Globus pallidus (tissue), 1 donor: ENCODE measurements at regions not wholly inside any gene's neighbourhood (a gene's known extent, or its start where the extent isn't known, plus 50 kb on each side); places are given as distances from the start of the nearest gene placed in this dataset.

ENCODE experiments used
- DNase-seq: peaks from one replicate; pipeline ENCODE4 v3.0.0-alpha.2; 2015; ENCODE audit warnings: low spot score

DNA sequence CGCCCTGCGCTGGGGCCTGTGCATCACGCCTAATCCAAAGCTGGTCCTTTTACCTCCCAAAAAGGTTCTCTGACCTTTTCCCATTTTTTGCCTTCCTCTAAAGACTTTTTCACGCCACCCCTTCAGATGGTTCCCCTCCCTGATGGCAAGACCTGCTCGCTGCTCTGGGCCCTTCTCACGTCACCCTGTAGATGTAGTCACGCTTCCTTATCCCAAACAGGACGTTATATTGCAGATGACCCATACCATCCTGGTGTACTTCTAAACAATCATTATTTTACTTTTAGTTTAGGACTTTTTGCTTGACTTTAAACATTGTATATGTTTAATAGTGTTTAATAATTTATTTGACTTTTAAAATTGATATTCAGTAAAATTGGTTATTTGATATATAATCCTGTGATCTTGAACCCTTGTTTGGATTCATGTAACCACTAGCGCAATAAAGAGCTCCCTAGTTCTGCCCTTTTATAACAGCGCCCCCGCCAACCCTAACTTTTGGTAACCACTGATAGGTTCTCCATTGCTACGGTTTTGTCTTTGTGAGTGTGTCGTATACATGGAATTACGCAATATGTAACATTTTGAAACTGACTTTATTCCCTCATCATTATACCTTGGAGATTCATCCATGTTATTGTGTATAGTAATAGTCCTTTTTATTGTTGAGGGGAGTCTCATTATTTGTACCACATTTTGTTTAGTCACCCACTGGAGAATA, 159.0 kb upstream of the CHRNA7 start:
- no peak for DNase-seq

DNA sequence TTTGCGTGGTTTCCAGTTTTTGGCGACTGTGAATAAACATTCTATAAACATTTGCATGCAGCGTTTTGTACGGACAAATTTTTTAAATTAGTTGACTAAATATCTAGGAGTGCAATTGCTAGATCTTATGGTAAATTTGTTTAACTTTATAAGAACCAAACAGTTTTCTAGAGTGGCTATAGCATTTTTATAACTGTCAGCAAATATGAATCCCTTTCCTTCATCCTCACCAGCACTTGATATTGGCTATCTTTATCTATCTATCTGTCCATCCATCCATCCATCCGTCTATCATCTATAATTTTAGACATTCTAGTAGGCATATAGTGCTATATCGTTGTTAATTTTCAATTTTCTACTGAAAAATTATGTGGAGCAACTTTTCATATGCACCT, 158.4 kb upstream of the CHRNA7 start:
- no peak for DNase-seq

DNA sequence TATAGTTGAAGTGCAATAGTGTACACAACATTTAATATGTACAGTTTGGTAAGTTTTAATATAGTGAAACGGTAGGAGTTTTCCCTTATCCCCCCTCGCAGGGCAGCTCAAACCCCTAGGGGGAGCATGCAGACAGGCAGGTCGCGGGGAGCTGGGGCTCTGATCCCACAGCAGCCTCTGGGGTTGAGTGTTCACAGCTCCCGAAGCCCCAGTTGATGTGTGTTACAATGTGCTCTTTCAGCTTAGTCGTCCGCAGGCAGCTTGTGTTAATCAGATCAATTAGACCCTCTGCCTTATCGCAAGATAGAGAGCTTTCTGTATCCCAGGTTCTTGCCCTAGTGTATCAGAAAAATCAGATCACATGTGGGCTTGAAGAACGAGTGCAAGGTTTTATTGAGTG, 143.1 kb upstream of the CHRNA7 start:
- no peak for DNase-seq

DNA sequence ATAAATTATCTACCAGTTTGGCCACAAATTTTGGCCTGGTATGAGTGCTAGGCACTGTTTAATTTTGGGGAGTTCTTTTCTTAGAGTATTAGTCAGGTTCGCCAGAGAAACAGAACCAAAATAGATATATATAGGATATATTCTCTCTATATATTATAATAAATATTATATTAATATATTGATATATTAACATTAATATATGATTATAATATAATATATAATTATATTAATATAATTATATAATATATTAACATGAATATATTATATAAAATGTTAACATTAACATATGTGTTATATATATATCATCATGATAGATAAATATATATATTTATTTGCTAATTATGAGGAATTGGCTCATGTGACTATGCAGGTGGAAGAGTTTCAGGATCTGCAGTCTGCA, 137.8 kb upstream of the CHRNA7 start:
- DNase-seq: no peak

DNA sequence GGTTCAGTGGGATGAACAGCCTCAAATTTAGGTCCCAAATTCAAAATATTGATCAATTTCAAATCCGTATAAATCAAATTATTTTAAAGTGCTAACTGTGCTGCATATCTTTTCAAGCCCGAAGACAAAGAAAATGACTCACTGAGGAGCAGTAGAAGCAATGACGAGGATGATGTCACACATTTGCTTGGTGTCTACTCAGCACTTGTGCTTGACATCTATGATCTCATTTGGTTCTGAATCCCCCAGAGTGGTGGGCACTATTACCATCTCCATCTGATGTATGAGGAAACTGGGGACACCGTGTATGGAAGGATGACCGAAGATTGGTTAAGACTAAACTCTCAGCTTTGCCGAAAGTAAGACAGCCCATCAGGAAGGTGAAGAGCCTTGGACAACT, 136.5 kb upstream of the CHRNA7 start:
- DNase-seq: no peak

DNA sequence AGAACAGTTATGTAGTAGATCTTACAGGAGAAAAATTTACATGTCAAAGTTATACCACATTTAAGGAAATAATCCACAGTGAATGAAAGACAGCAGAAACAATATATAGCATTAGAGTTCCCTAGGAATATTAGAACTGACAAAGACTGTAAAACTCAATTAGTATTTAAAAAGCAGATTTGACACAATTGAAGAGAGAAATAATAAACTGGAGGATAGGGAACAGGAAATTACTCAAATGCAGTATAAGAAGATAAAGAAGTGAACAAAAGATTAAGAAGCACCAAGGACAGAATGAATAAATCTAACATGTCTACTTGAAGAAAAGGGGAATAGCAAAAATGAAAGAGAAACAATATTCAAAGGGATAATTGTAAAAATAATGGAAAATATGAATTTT, 132.6 kb upstream of the CHRNA7 start:
- DNase-seq: no peak

DNA sequence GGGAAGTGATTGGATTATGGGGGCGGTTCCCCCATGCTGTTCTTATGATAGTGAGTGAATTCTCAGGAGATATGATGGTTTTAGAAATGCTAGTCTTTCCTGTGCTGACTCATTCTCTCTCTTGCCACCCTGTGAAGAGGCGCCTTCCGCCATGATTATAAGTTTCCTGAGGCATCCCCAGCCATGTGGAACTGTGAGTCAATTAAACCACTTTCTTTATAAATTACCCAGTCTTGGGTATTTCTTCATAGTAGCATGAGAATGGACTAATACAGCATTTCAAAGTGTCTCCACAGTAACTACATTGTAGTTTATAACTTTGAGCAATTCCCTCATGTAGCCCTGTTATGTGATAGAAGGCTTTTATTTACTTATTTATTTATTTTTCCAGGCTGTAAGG, 128.8 kb upstream of the CHRNA7 start:
- DNase-seq: no peak

DNA sequence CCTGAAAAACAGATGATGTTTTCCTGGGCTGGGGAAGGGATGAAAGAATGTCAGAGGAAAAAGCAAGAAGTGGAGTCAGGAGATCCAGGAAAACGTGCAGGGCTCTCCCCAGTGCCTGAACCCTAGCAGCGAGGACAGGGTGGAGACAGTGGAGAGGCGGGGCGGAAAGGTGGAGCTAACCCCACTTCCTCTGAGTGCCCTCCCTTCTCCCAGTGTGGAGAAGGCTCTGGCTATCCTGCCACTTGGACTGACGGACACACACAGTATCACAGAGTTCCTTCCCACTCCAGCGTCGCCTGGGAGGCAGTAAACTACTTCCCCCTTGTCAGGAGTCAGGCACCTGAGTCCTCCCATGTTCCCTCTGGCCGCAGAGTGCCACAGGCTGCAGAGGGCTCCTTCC, 125.3 kb upstream of the CHRNA7 start:
- no peak for DNase-seq

DNA sequence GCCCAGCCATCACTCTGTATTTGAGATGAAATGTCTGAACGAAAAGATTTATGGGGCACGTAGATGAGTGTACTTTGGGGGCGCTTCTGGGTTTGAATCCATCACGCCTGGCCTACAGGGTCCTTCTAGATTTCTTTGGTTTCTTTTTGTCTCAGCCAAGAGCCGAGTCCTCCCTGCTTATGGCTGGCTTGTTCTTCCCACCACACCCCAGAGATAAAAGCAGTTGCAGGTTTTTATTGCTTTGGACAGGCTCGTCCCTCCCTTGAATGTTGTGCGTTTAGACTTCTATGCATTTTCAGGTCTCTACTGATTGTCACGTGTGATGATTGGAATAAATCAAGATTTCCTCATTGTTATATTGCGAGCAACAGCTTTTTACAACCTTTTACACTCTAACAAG, 104.8 kb upstream of the CHRNA7 start:
- DNase-seq: no peak

DNA sequence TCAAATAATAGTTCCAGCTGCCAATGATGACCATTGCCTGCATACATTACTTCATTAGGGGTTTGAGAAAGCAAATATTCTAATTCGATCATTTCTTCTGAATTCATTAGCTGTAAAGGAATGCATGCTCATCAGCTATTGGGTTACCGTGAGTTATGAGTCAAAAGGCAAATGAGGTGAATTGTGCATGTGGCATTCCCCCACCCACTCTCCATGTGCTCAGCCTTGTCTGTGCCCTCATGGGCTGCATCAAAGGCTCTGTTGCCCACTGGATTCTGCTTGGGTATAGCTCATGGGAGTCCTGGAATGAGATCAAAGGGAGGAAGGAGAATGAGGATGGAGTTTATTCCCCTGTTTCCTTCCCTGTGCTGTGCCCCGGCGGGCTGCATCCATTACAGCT, 99.3 kb upstream of the CHRNA7 start:
- DNase-seq: no peak

DNA sequence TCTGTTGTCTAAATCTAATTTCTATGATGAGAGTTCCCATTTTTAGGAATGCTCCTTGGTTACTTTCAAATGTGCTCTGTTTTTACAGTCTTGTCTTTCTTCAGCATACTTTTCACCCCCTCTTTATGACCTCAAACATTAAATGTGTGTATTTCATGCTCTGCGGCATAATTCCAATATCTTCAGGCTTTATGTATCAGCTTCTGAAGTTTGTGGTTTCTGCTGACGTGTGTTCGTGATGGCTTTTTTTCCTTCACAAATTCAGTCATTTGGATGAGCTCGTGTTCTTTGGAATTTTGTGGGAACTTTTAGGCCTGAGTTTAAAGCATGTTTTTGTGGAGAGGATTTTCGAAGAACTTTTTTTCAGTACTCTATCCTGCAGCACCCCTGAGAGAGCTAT, 97.7 kb upstream of the CHRNA7 start:
- no peak for DNase-seq

DNA sequence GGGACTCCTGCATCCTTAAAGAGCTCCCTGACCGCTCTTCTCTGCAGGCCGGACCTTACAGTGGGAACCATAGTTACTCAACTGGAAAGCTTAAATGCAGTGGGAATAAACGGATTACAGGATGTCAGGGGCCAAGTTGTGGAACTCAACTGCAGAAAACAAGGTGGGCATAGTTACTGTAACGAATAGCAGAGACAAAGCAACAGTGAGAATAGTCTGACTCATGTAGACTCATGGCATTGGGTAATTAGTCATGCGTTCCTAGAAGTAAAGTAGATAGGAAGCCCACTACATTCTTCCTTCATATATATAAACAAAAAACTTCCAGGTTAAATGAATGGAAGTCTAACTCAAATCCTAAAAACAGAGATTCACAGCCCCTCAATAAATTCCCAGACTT, 95.5 kb upstream of the CHRNA7 start:
- no peak for DNase-seq

DNA sequence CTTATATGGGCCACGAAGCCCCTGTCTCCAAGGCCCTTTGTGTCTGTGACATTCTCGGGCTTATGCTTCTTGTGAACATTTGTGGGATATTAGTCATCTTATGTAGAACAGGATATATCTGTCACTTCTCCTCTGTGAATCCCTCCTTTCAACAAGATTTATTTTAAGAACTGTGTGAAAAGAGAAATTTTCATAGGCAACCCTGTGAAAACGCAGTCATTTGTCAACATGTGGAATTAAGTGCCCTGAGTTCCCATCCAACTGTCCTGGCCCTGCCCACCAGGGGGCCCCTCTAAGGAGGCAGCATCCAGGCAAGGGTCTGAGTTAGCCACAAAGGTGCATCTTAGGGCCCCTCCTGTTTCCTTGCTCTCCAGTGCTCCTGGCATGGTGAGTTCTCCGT, 76.8 kb upstream of the CHRNA7 start:
- DNase-seq: no peak

DNA sequence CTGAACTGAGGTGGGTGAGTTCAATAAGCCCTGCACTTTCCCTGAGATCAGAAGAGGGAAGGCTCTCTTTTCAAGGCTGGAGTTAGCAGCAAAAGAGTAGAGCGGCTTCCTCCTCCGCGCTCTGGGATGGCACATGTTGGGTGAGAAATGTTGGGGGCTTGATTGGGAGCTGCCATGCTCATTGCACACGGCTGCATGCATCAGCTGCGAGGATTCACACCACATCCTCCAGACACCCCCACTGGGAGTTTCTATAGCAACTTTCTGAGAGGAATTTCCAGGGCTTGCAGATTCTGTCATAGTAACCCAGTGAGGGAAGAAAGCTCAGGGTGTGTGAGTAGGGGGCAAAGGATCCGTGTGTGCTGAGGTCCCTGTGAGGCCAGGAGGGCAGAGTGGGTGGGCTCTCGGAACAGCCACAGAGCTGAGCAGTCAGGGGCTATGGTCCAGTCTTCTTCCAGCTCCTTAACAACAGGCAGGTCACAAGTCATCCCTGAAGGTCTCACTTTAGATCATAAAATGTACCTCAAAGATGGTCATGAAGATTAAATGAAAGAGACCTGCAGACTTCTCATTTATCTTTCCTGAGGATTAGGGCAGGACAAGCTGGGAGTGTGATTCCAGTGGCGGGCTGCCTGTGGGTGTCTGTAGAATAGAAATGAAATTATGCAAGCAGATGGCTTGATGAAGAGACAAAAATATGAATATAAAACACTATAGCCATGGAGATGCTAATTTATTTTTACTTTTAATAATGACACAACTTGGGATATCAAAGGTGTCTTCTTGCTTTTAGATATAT, 75.7 kb upstream of the CHRNA7 start:
- no peak for DNase-seq

DNA sequence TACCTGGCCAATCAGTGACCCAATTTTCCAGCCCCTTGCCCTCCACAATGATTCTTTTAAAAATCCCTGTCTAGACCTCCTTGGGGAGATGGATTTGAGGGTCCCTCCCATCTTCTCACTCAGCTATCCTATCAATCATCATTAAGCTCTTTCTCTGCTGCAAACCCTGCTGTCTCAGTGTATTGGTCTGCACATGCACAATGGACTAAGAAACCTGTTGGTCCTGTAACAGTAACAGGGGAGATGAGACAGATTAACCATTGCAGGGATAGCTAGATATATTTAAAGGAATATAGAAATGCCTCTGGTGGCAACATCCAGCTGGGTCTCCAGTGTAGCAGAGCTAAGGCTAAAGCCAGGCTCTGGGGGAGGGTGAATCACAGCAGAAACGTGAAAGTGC, 74.6 kb upstream of the CHRNA7 start:
- no peak for DNase-seq

DNA sequence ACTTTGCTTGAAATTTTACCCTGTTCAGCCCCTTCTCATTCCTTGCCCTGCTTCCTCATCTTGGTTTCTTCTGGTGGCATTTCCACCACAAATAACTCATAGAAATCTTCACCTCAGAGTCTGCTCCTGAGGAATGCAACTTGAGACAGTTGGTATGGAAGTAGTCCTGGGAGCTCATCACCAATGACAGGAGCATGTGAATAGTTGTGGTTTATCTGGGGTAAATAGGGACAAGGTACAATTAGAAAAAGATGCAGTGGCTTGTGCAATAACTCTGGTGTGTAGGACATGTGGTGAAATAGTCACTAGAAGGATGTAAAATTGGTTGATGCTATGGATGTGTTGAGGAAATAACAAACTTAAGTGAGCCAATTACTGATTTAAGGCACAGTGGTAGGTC, 72.7 kb upstream of the CHRNA7 start:
- no peak for DNase-seq

DNA sequence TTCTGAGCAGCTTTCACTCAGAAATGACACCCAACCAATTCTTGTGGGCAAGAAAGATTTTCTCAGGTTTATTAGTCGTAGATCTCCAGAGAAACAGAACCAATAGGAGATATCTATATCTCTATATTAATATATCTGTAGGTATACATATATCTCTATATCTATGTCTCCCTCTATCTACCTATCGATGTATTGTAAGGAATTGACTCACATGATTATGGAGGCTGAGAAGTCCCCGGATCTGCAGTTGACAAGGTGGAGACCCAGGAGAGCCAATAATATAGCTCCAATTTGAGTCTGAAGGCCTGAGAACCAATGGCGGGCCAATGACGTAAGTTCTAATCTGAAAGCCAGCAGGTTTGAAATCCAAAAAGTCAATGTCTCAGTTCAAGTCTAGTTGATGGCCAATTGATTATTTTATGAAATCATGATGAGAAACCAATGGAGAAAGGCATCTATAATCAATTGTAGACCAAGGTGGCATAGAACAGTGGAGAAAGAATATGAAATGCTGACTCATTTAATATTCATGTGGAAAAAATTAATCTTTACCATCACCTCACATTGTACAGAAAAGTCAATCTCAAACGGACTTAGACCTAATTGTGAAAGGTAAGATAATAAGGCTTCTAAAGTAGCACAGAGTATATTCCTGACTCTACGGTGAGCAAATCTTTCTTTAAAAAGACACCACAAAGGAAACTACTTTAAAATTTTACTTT, 65.6 kb upstream of the CHRNA7 start:
- no peak for DNase-seq

DNA sequence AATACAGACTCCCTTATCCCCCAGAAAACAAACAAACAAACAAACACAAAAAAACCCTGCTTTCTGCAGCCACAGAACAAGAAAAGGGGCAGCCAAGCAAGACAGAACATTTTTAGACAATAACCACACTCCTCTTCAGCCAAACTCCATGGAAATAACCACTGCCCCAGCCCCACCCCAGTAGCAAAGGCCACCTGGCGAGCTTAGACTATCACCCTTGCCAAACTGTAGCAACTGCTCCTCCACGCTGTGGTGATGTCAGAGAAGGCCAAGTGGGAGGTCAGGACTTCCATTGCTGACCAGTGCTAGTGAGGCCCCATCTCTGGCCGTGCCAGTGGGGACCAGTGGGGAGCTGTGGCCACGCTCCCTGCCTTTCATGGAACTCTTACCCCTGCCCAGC, 60.3 kb upstream of the CHRNA7 start:
- DNase-seq: no peak

DNA sequence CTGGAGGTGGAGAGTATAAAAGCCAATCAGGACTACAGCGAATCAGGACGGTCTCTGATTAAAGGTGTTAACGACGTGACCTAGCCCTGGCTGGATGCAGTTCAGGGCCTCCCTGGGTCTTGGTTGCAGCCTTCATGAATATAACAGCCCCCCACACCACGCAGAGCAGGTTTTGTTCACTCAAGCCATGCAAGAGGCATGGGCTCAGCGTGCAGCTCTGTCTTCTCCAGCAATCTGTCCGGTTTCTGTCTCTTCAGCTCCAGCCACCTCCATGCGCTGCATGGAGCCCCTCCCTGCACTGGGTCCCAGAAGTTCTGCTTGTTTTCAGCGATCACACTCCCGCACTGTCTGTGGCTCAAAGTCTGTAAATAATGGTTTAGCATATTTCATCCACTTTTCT, 57.1 kb upstream of the CHRNA7 start:
- DNase-seq: no peak

DNA sequence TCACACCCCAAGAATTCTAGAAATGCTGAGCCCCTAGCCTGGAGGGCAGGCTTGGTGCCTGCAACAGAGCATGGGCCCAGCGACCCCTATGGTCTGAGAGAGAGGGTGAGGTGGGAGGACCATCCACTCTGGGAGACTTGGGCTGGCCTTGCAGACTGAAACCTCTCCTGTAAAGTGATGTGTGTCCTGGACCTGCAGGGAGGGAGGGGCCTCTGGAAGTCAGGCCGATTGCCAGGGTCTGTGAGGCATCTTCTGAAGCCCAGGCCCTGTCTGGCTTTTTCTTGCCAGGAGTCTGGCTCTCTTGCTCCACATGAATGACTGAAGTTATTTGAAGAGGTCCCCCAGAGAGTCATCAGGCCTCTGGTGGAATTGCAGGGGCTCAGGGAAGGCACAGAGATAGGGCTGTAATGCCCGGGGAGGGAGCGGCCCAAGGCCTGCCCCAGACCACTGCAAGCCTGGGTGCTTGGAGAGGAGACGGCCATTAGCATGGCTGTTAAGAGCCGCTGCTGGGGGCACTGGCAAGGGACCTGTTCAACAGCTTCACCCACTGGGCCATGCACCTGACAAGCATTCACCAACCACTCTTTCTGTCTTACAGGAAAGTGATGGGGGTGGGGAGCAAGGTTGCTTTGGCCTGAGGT, 56.0 kb upstream of the CHRNA7 start:
- DNase-seq: no peak

DNA sequence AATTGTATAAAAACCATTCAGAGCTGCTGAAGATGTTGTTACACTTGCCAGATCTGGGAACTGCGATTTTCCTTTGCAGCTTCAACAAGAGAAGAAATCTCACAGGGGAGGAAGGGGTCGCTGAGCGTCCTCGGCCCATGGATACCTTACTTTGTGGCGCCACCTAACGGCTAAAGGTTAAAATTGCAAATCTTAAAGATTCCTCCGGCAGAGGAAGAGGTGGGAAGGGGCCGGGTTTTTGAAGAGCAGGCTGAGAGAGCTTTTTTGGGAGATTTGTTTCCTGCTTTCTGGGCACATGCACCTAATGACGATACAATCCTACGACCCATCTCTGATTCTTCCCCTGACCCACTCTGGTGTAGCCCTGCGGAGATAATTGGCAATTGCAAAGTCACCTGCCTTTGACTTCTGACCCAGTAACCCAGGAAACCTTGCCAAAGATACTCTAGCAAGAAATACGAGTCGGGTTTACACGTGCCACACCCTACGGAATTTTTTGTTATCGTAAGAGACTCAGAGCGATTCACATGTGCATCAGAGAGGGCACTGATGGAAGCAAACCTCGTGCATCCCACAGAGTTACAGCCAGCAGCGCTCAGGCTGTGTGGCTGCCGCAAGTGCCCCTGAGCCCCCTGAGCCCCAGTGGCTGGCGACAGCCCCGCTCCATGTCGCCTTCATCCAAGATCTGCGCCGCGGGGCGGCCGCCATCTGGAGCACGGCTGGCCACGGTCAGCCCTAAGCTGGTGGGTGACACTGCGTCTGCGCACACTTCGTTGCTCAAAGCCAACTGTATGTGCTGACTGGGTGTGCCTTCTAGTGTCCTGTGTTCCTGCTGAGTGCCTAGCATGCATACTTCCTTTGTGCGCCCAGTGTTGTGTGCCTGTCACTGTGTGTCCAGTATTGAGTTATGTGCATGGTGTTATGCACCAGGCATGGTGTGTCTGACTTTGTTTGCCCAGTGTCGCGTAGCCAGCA, 55.2 kb upstream of the CHRNA7 start:
- peak; percentile 53 for DNase-seq

DNA sequence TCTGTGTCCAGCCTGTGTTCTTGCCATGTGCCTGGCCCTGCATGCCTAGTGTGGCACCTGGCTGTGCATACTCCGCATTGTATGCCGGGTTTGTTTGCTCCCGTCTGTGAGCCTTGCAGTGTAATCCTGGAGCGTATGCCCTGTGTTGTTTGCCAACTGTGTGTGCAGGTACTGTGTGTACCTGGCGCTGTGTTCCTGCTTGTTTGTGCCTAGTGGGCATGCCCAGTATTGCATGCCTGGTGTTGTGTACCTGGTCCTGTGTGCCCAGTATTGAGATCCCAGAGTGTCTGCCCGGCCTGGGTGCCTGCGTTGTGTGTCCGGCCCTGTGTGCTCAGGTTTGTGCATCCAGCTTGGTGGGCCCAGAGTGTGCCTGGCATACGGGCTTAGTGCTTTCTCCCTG, 54.5 kb upstream of the CHRNA7 start:
- no peak for DNase-seq
